Activated effector memory CD4-positive, alpha-beta T cell treated with anti-CD3 and anti-CD28 coated beads, Interleukin-2, amount 50 U/mL, for 16 hours (primary cell): ENCODE measurements at regions not wholly inside any gene's neighbourhood (a gene's known extent, or its start where the extent isn't known, plus 50 kb on each side); places are given as distances from the start of the nearest gene placed in this dataset.
"Not testable (repeated sequence)": the region's sequence is repeated elsewhere in the genome, so short reads cannot be mapped to it uniquely, and the experiment has no call there.

Experiments
- DNase-seq: peaks from one replicate; pipeline ENCODE4 v3.0.0-alpha.2; 2020

DNA sequence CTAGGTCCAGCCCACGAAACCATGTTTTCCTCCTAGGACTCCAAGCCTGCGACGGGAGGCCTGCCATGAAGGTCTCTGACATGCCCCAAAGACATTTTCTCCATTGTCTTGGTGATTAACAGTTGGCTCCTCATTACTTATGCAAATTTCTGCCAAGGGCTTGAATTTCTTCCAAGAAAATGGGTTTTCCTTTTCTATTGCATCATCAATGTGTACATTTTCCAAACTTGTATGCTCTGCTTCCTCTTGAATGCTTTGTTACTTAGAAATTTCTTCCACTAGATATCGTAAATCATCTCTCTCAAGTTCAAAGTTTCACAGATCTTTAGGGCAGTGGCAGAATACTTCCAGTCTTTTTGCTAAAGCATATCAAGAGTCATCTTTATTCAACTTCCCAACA lies 1792.7 kb upstream of the CDH9 start:
- no peak for DNase-seq

DNA sequence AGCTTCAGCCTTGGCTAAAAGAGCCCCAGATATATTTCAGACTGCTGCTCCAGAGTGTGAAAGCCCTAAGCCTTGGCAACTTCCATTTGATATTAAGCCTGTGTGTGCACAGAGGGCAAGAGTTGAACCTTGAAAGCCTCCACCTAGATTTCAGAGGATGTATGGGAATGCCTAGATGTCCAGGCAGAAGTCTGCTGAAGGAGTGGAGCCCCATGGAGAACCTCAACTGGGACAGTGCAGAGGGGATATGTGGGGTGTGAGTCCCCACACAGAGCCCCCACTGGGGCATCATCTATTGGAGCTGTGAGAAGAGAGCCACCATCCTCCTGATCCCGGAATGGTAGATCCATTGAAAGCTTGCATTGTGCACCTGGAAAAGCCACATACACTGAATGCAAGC lies 1784.8 kb upstream of the CDH9 start:
- DNase-seq, result no peak

DNA sequence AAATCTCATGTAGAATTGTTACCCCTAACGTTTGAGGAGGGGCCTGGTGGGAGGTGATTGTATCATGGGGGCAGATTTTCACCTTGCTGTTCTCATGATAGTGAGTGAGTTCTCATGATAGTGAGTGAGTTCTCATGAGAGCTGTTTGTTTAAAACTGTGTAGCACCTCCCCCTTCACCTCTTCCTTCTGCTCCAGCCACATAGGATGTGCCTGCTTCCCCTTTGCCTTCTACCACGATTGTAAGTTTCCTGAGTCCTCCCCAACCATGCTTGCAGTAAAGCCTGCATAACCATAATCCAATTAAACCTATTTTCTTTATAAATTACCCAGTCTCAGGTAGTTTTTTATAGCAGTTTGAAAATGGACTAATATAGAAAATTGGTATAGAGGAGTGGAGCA lies 1783.7 kb upstream of the CDH9 start:
- DNase-seq, result no peak

DNA sequence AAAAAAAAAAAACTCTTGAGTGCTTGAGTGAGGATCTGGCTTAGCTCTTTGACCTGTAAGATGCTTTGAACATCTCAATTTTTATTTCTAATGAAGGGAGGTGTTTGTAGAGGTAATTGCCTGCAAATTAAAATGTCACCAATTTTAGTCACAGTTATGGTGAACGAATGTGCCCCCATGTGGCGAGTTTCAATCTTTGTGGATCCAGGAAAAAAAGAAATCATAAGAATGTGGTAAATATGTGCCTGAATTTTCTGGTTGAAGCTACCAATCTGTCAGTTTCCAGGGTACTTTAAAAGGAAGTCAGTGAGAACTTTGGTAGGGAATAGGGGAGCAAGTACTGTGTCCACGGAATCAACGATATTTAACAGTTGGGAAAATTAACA lies 1772.4 kb upstream of the CDH9 start:
- DNase-seq, result no peak

DNA sequence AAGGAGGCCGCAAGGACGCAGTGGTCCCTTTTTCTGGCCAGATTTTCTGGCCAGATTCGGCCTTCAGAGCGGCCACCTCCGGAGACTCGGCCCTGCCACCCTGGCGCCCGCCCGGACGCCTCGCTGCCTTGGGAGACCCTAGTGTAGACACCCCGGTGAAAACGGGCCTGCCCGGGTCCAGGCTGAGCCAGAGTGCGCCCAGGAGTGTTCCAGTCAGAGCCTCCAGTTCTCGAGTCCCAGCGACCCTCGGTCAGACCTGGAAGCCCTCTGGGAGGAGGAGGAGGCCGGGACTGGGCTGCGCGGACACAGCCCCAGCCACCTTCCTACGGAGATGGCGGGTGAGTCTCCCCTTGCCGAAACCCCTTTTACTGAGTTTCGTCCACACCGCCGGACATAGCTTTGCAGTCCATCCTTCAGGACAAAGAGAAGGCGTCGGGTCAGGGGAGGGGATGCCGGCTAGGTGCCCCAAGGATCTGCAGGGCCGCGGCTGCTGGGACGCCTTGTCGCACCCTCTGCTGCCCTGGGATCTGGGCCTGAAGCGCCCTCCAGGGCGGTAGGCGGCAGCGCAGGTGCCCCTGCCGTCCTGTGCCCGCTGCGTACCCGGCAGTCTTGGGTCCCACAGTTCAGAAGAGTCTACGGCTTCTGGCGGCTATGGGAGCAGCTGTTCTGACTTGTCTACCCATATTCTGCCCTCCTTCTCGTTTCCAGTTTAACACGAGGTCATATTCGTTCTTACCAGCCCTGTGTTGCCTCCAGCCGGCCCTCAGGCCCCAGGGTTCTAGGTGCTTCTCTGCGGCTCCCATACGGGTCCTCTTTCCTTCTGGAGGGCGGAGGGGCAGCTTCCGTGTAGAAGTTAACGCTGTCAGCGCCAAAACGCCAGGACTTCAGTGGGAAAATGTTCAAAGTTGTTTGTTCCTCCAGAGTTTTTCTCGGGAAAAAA lies 1771.7 kb upstream of the CDH9 start:
- no peak for DNase-seq

DNA sequence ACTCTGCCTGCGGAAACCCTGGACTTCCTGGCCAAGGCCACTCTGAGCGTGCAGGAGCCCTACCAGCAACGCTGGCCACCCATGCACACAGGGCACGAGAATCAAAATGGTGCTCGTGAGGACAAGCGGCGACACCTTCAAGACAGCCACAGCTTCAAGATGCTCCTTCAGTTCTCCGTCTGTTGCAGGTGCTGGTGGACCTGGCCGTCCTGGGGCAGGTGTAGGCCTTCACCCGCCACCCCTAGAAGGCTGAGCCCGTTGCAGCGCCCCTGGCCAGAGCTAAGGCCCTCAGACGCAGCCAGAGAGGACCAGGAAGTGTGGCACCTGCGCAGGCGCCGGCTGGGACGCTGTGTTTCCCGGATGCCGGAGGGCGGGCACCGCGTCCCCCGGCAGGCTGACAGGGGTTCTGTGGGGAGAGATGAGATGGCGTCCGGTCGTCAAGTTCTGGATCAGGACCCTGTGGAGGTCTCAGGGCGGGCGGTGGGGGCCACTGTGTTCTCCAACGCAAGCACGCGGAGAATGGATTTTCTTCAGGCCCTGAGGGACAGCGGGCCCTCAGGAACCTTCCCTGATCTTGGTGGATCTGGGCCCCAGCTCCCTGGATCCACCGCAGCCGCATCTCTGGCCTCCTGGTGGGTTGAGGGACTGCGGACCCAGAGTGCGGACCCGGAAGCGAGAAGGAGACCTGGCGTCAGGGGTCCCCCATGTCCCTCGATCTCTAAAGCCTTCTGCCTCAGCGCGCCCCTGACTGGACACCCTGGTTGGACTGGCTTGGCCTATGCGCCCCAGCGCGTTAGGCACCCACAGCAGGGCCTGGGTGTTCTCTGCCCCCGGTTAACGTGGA lies 1770.8 kb upstream of the CDH9 start:
- no peak for DNase-seq

DNA sequence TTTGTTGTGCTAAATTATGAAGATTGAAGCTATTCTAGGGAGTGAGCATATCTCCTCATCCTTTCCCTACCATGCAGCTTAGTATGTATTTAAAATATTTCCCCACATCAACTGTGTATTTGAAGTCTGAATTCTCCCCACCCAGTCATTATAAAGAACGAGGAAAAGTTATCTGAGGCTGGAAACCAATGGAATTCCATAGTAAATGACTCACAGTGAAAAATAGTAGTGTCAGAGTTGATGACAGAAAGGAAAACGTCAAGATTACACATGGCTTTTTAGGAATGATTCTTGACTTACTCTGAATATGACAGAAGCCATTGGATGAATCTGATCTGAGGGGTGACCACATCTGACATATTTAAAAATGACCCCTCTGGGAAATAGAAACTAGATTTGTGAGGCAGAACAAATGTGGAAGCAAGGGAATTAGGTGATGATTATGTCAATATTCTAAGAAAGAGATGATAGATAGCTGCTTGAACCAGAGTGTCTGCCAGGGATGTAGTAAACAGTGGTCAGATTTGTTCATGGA lies 1768.9 kb upstream of the CDH9 start:
- DNase-seq, result no peak

DNA sequence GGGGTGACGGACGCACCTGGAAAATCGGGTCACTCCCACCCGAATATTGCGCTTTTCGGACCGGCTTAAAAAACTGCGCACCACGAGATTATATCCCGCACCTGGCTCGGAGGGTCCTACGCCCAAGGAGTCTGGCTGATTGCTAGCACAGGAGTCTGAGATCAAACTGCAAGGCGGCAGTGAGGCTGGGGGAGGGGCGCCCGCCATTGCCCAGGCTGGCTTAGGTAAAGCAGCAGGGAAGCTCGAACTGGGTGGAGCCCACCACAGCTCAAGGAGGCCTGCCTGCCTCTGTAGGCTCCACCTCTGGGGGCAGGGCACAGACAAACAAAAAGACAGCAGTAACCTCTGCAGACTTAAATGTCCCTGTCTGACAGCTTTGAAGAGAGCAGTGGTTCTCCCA lies 1760.6 kb upstream of the CDH9 start:
- not testable (repeated sequence) for DNase-seq

DNA sequence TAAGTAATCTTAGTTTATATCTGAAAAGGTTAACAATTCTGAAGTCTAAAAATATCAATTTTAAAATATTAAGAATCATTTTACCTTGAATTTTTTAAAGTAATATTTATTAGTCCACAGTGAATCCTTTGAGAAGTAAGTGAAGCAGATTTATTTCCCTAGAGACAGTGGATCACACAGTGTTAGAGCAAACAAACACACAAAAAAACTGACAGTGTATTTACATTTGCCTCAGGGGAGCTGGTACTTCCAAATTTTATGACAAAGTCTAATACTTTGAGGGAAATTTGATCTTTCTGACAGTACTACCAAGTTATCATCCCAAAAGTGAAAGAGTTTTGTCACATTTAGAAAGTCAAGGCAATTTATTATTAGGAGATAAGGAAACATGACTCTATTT lies 1750.6 kb upstream of the CDH9 start:
- no peak for DNase-seq

DNA sequence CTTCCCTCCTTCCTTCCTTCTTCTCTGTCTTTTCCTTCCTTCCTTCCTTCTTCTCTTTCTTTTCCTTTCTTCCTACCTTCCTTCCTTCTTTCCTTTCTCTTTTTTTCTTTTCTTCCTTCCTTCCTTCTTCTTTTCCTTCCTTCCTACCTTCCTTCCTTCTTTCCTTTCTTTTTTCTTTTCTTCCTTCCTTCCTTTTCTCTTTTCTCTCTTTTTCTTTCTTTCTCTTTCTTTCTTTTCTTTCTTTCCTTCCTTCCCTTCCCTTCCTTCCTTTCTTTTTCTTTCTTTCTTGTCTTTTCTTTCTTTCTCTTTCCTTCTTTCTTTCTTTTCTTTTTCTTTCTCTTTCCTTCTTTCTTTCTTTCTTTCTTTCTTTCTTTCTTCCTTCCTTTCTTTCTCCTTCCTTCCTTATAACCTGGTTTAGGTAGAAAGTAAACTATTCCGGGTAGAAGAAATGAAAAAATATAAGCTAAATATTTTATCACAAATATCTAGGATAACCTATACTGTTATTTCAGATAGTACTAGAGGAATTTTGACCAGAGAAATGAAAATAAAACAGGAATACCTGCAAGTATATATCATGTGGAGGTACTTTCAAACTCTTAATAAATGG lies 1741.8 kb upstream of the CDH9 start:
- no peak for DNase-seq

DNA sequence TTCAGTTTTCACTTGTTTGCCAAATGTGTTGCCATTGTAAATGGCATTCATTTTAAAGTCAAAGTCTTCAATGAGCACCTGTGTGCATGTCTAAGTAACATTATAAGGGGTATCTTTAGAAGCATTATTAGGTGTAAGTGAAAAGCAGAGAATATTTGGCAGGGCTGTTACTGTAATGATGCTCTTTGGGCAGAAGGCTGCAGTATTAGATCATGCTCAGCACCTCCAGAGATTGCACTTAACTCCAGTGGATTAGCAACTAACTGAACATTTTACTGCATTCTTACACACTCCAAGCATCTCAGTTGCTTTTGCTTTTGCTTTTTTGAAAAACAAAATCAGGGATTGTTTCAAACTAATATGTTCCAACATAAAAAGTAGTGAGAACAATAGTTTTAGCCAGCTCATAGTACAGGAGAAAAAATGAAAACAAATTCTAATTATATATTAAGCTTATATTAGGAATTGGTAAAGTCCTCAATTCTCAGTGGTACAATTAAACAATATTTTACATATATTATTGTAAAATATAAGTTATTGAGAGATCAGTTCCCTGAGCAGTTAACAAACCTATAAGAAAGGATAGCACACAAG lies 1740.9 kb upstream of the CDH9 start:
- DNase-seq, result no peak

DNA sequence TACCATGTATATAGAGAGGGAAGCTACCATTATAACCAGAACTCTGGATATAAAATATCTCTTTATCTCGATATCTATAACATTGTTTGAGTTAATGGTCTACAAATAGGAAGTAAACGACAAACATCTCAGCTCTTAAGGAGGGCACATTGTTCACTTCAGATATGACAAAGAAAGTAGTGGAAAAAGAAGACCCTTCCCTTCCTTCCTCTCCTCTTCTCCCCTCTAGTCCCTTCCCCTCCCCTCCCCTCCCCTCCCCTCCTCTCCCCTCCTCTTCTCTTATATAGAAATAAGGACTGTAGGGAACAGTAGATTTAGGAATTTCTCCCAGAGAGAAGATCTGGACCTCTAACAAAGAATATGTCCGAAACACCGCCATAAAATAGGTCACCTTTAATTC lies 1731.9 kb upstream of the CDH9 start:
- DNase-seq, result no peak

DNA sequence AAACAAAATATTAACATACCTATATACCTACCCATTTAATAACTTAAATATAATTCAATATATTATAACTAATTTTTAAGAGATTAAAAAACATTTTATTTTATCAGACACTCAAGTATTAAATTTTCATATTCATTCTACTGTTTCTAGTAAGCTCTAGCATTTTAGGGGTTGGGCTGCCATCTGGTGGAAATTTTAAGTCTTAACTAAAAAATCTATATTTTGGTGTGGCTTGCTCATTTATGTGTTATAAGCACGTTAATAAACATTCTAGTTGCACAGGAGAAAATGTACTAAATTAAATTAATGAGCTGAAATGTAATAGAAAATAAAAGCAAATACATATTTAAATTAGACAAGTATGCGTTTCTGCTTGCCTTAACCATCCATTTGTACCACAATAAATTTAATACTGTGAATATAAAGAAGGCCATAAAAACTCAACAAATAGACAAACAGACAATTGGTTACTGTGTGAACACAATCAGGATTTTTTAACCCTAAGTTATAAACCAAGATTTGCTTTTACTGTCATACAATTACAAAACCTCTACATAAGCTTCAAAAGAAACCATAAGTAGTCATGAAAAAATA lies 1728.3 kb upstream of the CDH9 start:
- no peak for DNase-seq

DNA sequence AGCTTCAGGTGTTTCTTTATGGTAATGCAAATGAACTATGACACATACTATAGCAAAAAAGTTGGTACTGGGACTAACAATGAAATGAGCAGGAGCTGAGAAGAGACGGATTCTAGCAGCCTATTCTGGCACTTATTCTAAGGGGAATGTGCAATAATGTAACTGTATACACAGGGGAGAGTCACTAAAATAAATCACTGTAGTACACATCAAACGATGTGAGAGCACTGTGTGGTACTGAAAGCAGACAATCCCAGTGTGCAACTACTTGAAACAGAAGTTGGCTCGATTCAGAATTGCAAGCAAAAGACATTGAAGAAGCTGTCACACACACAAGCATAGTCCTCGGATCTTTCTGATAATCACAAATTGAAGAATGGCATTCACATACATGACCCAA lies 1713.0 kb upstream of the CDH9 start:
- no peak for DNase-seq

DNA sequence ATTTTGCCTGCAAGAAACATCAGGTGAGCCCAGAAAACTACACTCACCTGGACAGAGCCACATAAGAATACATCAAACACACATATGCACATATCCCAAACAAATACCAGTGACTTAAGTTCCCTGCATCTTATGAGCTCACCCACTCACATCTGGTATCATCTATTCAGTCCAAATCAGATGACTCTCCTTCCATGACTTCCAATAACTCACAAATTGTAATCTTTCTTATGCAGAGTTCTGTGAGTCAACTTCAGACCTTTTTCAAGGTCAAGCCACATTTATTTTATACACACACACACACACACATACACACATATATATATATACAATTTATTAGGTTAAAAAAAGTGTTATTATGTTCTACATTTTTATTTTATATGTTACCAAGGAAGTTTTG lies 1711.9 kb upstream of the CDH9 start:
- no peak for DNase-seq

DNA sequence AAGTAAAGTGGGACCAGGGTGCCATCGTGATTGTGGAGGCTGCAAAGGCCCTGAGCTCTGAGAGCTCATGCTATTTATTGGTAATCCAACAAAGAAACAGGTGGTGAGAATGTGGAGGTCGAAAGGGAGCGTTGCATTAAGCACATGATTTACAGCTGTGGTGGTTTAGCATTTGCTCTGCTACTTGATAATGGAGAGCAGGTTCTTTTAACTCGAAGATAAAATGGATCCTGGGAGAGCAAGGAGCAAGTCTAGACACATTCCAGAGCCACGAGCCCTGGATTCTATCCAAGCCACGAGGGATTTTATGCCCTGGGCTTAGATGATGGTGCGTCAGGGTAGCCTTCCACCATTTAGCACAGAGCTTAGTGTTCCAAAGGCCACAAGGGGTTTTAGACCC lies 1710.1 kb upstream of the CDH9 start:
- no peak for DNase-seq

DNA sequence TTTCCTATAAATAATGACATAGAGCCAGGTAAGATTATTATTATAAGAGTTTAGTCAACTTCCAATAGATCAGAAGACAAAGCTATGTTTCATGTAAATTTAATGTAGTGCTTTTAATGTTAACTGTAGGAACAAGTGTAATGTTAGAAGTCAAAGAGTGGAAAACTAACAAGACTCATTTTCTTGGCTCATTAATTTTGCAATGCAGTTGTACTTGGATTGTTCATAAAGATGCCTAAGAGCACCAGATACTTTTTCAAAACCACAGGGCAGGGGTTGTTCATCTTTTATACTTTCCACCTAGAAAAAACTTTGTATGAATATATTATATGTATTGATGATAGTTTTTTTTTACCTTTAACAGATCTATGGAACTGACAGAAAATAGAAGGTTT lies 1705.3 kb upstream of the CDH9 start:
- DNase-seq, result no peak

DNA sequence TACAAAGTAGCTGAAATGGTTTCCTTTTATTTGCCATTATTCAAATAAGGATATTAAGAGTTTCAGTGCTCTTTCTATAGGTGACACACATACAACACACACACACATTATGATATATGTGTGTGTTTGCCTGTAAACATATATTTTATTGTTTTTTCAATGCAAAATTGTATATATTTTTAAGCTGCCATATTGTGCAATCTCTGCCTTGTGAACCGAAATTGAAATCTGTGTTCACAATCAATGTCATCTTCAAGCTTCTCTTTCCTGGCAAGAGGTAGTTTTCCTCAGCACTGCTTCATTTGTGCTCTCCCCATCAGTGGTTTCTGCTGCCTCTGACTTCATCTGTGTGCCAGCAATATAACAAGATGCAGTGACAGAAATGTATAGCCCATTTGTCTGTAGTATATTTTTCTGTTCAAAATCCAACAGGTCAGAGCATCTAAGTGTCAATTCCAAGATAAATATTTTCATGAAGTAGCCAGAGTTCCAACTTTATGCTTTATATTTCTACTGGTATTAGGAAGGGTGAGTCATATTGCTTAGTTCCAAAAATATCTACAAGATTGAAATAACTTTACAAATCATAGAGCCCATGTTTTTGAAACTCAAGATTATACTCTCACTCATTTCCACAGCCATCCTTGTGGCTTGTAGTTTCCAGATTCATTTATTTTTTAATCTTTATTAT lies 1704.8 kb upstream of the CDH9 start:
- DNase-seq, result no peak

DNA sequence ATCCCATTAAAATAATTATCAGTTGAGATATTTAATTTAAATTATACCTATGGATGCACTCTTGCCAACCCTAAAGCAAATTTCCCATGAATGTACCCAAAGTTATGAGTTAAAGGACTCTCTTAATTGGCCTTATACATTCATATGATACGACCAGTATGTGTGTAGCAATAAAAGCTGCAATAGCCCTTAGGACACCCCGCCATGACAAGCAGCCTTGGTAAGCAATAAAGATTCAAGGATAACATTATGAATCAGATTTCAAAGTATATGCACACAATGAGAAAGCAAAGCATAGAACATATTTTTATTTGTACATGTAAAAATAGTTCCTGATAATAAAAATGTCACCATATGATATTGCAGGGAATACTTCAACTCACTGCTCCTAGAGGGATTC lies 1699.3 kb upstream of the CDH9 start:
- no peak for DNase-seq

DNA sequence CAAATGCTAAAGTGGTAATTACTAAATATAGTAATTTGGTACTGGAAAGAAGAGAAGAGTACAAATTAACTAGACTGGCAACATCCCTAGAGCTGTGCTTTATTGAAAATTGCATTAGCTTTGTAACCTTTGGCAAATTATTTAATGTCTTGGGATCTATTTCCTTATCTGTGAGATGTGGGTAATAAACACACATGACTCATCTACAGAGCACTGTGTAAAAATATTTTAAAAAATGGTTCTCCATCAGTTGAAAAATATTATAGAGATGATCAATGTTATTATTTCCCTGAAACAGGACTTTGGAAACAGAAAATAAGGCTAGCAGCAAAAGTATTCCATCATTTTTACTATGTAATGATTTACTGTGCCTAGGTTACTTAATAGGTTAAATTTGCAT lies 1698.8 kb upstream of the CDH9 start:
- DNase-seq, result no peak

DNA sequence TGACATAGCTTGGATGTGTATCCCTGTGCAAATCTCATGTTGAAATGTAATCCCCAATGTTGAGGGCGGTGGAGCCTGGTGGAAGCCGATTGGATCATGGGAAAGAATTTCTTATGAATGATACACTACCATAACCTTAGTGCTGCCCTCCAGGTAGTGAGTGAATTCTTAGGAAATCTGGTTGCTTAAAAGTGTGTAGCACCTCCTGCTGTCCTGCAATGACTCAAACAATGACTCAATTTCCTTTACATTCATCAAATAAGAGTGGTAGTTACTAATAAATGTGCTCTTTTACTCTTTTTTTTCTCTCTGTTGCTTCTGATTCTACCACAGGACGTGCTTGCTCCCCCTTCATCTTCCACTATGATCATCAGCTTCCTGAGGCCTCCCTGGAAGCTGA lies 1696.0 kb upstream of the CDH9 start:
- DNase-seq, result no peak

DNA sequence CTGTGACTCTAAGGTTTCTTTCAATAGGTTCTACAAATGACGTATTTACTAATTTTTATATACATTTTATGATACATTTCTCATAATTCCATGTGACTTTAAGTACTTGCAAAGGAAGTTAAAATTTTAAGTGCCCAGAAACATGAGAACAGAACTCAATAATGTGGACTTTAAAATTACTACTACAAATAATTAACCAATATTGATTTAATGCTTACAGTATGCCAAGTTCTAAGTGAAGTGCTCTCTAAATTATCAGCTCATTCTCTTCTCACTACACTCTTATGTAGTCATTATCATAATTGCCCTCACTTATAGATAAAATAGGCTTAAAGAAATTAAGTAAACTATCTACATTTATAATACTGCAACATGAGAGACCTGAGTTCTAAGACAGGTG lies 1690.7 kb upstream of the CDH9 start:
- no peak for DNase-seq
